HUDEP-2 (cell line): ENCODE measurements at regions not wholly inside any gene's neighbourhood (a gene's known extent, or its start where the extent isn't known, plus 50 kb on each side); places are given as distances from the start of the nearest gene placed in this dataset.
A peak's percentile ranks its signal among the peaks of the same experiment; 100 is the strongest.
"Not testable (repeated sequence)": the region's sequence is repeated elsewhere in the genome, so short reads cannot be mapped to it uniquely, and the experiment has no call there.

Source experiments
- DNase-seq, 76 experiments: peaks; one replicate each; lab custom pipeline; 2025; ENCODE audit not compliant: unreplicated experiment in 76 of 76; lab: John Stamatoyannopoulos, UW

DNA sequence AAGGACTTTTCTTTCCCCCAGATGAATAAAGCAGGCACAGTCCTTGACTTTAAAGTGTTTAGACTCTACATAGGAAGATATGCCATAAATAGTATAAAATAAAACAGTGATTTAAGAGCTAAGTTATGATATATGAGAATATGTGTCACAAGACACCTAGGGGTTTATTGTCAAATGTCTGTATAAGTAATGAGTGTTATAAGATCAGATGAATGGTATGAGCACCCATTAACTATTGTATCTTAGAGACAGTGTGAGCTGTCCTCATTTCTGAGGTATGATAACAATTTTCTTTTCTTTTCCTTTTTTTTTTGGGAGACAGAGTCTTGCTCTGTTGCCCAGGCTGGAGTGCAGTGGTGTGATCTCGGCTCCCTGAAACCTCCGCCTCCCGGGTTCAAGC, 365.3 kb downstream of the RND3 start:
- DNase-seq, result no peak

DNA sequence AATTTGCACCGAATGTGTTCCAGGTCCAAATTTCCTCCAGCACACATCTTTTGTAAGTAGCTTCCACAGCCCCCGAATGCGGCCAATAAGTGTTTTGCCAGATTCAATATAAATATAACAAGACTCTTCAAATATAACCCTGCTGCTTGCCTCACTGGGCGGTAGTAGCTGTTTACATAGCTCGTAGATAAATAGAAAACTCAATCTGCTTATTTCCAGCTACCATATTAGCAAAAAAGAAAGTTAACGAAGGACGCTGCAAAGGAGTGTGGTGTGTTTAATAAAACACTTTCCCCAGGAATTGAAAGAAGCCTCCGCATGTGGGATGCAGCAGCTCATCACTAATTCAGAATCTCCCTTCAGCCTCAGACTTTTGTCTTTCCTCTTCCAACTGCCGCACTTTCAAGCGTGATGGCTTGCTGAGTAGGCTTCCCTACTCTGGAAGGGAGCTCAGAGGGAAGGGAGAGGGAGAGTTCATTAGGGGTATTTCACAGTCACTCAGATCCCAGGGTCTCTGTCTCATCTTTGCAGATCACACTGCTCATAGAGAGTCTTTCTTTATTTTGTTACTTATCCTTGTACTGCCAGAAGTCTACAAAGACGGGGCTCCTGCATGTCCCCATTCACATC, 367.0 kb downstream of the RND3 start:
- no peak for DNase-seq

DNA sequence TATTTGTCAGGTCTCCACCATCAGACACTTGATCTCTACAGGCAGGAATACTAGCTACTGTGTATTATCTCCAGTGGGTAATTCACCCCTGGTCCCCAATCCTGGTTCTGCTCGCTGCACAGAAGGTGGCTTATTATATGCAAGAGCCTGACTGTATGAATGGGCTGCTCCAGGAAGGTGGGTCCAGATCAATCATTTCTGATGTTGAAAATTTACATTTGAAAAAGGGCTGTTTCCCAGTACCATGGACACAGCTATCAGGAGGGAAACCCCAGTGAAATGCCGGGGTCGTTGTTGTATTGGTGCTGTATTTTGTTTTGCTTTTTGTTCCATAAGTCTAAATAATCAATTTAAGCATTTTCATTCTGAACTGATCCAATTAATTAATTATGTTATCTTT, 367.6 kb downstream of the RND3 start:
- DNase-seq, result no peak

DNA sequence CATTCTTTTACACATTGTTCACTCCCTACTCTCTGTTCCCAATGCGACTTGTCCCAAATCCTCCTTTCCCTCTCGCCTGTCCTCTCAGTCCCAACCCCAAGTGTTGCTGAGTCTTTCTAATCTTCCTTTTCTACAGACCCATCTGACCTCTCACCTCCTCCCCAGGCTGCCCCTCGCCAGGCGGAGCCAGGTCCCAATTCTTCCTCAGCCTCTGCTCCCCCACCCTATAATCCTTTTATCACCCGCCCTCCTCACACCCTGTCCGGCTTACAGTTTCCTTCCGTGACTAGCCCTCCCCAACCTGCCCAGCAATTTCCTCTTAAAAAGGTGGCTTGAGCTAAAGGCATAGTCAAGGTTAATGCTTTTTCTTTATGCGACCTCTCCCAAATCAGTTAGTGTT, 373.4 kb downstream of the RND3 start:
- DNase-seq, result not testable (repeated sequence)

DNA sequence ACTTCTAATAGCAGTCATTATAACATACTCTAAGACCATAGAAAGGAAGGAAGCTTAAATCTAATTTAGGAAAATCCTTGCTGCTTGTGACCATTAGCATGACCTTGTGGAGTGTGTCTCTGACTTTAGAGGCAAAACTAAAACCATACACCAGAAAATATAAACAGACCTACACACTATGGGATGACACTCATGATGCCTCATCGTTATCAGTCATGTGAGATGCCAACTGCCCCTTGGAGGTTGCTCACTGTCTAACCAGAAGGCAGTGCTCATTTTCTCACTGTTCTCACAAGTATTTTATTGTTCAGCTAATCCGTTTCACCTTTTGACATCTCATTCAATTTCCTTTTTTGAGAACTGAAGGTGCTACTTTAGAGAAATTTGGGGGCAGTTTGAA, 376.9 kb downstream of the RND3 start:
- DNase-seq, result peak in 3 of 76 experiments; percentile 2 to 8 (median 5)

DNA sequence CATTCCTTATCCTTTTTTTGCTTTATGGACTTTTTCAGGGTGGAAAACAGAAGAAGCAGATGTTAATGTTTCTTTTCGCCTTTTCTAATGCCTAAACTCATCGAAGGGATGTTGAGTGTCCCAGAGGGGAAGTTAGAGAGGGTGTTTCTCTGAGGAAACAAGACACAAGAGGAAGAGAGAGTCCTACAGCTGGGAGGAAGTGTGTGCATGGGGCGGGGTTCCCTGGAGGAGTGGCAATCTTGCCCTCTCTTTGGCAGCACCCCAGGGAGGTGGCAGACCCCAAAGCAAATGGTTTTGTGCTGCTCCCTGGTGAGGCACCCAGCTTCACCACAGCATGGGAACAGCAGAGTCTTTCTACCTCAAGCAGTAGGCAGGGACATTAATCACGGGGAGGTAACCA, 377.6 kb downstream of the RND3 start:
- peak in 1 of 76 experiments; percentile 1 for DNase-seq

DNA sequence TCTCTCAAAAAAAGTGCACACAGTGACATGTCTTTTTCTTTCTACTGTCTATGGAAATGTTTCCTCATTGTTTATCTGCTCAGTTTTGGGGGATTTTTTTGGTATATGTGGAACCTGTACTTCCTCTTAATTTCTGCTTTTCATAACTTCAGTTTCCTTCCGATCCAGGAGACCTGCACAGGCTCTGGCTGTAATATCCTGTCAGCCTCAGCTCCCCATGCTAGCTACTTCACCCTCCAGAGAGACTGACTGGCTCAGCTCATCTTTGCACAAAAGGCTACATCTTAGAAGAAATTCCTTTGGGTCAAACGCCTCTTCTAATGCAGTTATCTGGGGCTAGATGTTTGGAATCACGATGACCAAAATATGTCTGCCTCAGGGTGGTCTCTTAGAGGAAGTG, 378.4 kb downstream of the RND3 start:
- DNase-seq, result no peak

DNA sequence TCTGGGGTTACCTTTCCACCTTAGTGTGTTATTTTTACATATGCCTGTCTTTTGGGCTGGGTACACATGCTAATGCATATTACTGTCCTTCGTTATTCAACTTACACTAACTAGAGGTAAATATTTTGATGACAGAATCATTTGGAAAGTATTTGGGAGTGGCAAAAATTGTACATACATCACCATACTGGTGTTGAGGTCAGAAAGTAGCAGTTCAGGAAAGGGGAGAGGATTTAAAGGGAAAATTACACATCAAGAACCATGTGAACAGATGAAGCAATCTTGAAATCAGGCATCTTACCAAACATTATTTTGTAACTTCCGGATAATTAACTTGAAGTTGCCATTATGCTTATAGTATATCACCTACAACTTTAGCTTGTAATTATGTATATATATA, 379.7 kb downstream of the RND3 start:
- no peak for DNase-seq

DNA sequence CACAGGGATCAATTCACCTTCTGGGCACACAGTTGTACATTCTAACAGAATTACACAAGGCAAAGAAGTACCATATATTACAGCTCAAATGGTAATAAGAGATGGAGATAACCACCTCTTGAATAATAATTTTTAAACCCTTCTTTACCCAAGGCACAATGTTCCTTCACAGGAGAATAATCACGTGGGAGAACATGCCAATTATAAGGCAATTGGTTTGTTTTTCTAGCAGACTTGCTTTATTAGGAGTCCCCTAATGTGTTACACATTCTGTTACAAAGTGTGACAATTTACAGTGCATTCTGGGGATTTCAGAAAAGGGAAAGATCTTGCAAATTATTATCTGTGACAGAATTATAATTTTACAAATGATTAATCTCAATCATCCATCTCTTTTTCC, 380.3 kb downstream of the RND3 start:
- no peak for DNase-seq

DNA sequence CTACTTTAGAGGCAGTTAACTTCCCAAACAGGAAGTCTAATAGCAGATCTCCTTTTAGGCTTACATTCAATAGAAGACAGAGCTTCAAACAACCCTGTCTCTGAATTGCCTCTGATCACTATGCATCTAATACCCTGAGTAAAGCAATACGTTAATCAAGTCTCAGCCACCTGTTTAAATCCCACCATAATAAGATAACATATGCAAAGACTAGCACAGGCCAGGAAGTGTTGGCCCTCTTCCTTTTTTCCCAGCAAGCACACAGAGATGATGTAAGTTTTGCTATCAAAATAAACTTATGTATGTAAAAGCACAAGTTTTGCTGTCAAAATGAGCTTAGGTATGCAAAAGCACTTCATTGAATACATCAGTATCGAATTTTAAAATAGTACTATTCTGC, 385.5 kb downstream of the RND3 start:
- DNase-seq, result no peak

DNA sequence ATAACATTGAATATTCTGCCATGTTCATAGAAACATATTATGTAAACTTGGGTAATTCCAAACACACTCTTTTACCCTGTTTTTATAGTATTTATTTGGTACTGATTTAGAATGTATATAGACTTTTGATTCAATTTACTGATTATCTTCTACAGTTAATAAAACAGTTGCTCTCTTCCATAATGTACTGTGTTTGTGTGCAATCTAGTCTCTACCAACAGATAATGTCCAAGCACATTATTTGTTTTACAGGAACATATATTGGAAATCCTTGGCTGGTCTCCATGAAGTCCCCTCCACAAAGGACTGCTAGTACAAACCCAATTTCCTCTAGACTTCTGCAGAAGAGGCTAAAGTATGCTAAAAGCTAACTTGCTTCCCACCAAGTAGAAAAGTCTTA, 386.6 kb downstream of the RND3 start:
- no peak for DNase-seq

DNA sequence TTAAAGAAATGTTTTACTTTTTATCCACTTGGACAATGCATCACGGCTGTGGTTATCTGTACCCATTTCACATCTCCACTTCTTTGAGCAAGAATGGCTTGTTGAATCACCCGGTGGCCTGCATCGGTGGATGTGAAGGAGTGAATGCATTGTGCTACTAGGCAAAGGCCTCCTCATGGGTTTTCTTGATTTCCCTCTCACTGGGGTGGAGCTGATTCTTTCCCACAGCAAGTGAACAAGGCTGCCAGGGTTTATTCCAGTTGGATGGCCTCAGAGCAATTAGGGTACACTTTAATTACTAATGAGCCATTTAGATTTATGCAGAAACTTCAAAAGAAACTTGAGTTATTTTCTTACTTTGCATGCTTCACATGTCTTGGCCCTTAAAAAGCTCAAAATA, 387.1 kb downstream of the RND3 start:
- DNase-seq, result no peak

DNA sequence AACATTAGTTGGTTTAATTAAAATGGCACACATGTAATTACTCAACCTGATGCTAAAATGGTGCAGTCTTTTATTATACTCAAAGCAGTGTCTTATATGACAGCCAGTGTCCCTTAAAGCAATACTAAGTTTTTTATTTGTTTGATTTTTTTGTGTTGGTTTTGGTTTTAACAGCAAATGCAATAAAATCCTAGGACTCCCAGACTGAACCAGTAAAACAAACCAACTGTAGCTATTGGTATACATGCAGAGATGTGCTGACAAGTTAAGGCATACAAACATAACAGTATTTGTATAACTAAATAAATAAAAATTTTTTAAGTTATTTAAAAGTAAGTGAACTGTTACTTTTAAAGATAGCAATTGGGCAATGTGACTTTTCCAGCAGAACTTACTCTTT, 387.7 kb downstream of the RND3 start:
- no peak for DNase-seq

DNA sequence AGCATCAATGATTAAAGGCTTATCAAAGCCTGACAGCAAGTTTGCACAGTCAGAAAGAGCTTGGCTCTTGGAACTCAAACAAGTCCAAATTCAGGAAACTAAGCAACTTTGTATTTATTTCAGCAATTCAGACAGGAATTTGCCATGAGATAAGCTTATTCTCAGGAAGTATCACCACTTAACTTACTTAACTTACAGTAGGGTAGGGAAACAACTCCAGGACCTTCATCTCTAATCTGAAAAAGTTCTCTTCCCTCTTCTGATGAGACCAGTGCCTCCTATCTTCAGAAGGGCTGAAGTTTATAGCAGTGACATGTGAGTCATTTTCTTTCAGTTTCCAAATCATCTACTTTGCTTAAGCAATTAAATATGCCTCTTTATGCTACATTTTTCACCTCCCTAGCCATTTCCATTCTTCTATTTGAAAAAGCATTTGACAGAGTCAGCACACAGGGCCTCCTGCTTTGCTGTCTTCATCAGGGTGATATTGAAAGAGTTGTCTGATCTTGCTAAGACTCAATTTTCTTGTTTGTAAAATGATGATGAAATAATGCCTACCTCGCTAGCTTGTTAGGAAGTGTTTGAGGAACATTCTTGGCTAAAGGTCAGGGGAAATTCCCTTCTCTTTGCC, 389.5 kb downstream of the RND3 start:
- DNase-seq, result no peak

DNA sequence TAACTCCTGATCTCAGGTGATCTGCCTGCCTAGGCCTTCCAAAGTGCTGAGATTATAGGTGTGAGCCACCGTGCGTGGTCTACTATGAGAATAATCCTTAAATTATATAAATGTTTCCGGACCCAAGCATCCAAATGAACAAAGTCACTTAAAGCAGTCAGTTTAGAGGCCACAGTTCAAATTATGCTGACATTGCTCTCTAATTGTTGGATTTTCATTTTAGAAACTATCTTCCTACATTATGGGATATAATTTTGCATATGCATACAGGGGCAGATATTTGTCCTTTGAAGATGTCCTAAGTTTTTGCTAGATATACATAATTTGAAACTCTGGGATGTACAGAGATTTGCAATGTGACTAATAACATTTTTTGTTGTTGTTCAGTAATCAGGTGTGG, 390.1 kb downstream of the RND3 start:
- no peak for DNase-seq

DNA sequence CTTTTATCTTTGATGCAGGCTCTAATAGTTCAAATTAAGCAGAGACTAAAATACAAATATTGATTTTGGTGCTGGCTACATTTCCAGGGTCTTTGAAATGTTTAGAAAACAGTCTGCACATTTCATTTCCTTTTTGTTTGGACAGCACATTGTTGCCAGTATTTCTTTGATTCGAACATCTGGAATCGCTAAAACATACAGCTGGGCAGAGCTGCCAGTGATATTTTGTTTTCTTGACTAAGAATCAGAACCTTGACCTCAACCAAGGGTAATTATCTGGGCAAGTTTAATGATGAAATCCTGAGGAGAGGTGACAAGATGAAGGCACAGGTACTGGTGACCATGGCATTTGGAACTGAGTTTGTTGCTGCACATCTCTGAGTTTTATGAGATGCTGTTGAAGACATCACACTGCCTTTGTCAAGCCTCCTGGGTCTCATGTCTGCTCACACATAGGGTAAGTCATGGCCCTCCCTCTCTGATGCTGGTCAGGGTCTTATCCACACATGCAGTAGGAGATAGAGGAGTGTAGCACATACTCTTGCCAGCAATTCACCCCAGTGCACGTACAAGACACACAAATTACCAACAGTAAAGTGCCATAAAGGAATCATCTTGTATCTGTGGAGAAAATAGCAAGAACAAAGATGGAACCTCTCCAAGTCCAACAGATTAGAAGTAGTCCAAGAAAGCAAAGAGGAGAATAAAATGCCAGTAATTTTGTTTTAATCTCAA, 391.9 kb downstream of the RND3 start:
- DNase-seq, result no peak

DNA sequence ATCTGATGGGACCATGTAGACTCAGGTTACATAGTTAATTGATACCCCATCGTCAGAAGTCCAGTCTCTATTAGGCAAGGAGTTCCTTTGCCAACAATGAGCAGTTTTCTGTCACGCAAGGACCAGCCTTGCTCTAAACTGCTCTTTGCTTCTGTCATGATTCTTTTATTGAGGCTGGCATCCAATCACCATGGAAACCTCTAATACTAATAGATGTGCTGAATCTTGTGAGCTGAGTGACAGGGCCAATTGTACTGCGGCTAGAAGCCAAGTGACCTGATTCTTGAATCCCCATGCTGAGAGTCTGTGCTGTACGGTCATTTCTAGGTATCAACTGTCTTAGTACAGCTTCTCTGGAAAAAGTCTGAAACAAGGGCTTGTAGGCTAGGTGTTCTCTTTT, 395.6 kb downstream of the RND3 start:
- DNase-seq, result no peak

DNA sequence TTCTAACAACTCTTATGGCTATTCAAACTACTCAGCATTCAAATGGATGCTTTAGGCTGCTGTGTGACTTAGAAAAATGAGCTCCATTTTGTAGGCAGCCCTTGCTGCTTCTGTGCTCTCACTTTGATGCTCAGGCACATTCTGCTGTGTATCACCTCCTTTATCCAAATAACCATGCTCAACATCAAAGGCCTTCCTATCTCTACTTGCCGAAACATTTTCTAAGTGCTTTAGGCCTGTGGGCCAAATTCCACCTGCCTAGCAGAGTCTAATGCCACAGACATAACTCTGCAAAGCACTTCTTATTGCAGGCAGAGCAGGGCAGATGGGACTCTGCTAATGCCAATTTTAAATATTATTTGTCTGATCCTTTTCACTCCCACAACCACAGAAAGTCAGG, 397.4 kb downstream of the RND3 start:
- no peak for DNase-seq

DNA sequence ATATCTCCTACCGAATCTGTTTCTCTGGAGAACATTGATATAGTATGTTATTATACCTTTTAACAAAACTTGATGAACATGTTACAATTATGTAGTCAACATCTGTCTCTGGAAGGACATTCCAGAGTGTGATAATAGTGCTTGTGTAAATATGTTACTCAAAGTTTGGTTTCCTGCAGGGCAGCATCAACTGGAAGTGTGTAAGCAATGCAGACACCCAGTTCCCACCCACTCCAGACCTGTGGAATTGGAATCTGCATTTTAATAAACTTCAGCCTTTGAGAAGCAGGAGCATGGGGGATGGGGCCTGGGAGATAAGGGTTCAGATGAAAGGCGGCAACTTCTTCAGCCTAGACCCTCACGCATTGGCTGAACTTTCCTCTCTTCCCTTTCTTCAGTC, 398.9 kb downstream of the RND3 start:
- no peak for DNase-seq

DNA sequence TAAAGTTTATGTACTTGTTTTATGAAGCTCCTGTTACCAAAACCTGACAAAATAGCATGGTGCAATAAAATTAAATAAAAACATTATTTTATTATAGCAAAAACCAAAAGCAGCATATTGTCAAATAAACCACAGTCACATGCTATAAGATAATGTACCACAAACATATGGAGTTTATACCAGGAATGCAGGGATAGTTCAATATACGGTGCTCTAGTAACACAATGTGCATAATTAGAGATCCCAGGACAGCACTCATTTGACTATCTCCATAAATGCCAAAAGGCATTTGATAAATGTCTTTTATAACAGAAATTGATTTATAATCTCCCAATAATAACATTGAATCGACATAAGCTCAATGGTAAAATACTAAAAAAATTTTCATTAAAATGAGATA, 402.0 kb downstream of the RND3 start:
- no peak for DNase-seq

DNA sequence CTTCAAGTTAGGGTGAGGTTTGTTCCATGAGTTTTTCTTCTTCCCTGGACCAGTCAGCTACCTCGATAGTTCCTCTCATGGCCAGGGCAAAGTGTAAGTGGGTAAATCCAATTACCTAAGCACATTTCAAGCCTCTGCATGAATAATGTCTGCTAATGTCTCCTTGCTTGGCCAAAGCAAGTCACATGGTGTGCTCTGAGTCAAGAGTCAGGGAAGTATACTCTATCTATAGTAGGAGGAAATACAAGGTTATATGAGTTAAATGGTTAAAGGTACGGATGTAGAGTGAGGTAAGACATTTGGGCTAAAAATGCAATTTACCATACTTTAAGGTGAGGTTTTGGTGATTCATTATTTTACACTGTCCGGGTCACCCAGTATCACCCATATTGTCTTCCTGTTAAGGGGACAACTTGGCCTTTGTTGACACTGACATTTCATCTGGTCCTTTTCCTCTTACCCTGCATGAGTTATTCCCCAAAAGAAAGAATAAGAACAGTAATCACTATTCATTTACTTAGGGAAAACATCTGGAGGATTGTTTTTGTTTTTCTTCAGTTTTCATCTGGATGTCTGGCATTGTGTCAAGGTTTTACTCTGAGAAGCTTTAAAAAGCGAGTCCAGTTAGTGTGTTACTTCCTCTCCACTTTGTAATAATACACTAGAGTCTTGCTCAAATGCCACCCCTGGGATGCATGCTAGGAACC, 405.5 kb downstream of the RND3 start:
- DNase-seq, result no peak

DNA sequence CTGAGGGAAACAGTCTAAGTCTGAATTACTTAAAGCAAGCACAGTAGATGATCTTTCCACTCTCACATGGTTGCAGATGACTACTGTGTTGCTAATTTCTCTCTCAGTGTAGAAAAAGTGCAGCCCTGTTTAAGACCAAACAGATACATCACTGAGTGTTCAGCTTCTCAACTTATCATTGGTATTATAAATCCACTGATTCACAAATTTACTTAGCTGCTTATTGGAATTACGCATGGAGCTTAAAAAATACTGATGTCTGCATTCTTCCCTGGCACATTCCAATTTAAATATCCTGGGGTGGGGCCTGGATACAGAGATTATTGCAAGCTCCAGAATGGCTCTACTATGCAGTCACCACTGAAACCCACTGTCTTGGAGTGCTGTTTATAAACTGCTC, 411.2 kb downstream of the RND3 start:
- DNase-seq, result no peak
